SK-N-SH treated with all-trans-retinoic acid at 6 μM for 48 hours (cell line): ENCODE measurements at regions not wholly inside any gene's neighbourhood (a gene's known extent, or its start where the extent isn't known, plus 50 kb on each side); places are given as distances from the start of the nearest gene placed in this dataset.

Source experiments
- ATAC-seq: fragments of 200-7000 bp; cut with Tn5 transposase; 3 replicates; pipeline ENCODE4 v1.9.1; 2020; ENCODE audit warnings: mild to moderate bottlenecking, moderate library complexity
- ARNTL ChIP-seq: fragments of 450-650 bp; formaldehyde crosslinking; IDR thresholded peaks from 2 replicates; pipeline ENCODE4 v1.5.0; 2020; ENCODE audit warnings: low read depth, mild to moderate bottlenecking, moderate library complexity, borderline replicate concordance
- BACH2 ChIP-seq: fragments of 250-450 bp; sonication (Bioruptor Pico); IDR thresholded peaks from 2 replicates; pipeline ENCODE4 v1.9.0; 2021; ENCODE audit warnings: mild to moderate bottlenecking, borderline replicate concordance
- CREB5 ChIP-seq: fragments of 250-450 bp; sonication (Bioruptor Pico); IDR thresholded peaks from 2 replicates; pipeline ENCODE4 v1.5.1; 2020; ENCODE audit warnings: low read depth, mild to moderate bottlenecking, moderate library complexity
- CSDC2 ChIP-seq: fragments of 250-450 bp; sonication (Bioruptor Pico); IDR thresholded peaks from 2 replicates; pipeline ENCODE4 v1.5.0; 2020; ENCODE audit warnings: mild to moderate bottlenecking, moderate library complexity
- ESRRG ChIP-seq: fragments of 250-450 bp; sonication (Bioruptor Pico); IDR thresholded peaks from 2 replicates; pipeline ENCODE4 v1.6.1; 2021; ENCODE audit warnings: mild to moderate bottlenecking
- GLIS3 ChIP-seq: fragments of 250-450 bp; sonication (Bioruptor Pico); IDR thresholded peaks from 2 replicates; pipeline ENCODE4 v1.5.0; 2020; ENCODE audit warnings: mild to moderate bottlenecking, moderate library complexity
- ISL1 ChIP-seq: fragments of 250-450 bp; sonication (Bioruptor Pico); IDR thresholded peaks from 2 replicates; pipeline ENCODE4 v2.1.2; 2022; ENCODE audit warnings: mild to moderate bottlenecking, moderate library complexity
- OSR1 ChIP-seq: fragments of 250-450 bp; sonication (Bioruptor Pico); IDR thresholded peaks from 2 replicates; pipeline ENCODE4 v1.8.0; 2022; ENCODE audit warnings: moderate library complexity, mild to moderate bottlenecking, inconsistent platforms
- PATZ1 ChIP-seq: fragments of 250-450 bp; sonication (Bioruptor Pico); IDR thresholded peaks from 2 replicates; pipeline ENCODE4 v1.8.0; 2020; ENCODE audit warnings: mild to moderate bottlenecking, moderate library complexity, borderline replicate concordance
- TCF4 ChIP-seq: fragments of 250-450 bp; sonication (Bioruptor Pico); IDR thresholded peaks from 2 replicates; pipeline ENCODE4 v1.8.0; 2021; ENCODE audit warnings: mild to moderate bottlenecking, moderate library complexity, borderline replicate concordance
- TOX ChIP-seq: fragments of 250-450 bp; sonication (Bioruptor Pico); IDR thresholded peaks from 2 replicates; pipeline ENCODE4 v1.8.0; 2021; ENCODE audit warnings: mild to moderate bottlenecking, moderate library complexity, borderline replicate concordance
- ZC3H10 ChIP-seq: fragments of 250-450 bp; sonication (Bioruptor Pico); IDR thresholded peaks from 2 replicates; pipeline ENCODE4 v1.5.1; 2021; ENCODE audit warnings: mild to moderate bottlenecking, moderate library complexity
- ZFP3 ChIP-seq: fragments of 250-450 bp; sonication (Bioruptor Pico); IDR thresholded peaks from 2 replicates; pipeline ENCODE4 v1.5.0; 2020; ENCODE audit warnings: mild to moderate bottlenecking, moderate library complexity
- ZFP30 ChIP-seq: fragments of 450-650 bp; formaldehyde crosslinking; IDR thresholded peaks from 2 replicates; pipeline ENCODE4 v1.5.0; 2022; ENCODE audit warnings: mild to moderate bottlenecking, moderate library complexity
- ZNF565 ChIP-seq: fragments of 450-650 bp; formaldehyde crosslinking; conservative IDR thresholded peaks from 2 replicates; pipeline ENCODE4 v1.5.0; 2020; ENCODE audit warnings: low read depth, mild to moderate bottlenecking, moderate library complexity
- ZNF70 ChIP-seq: fragments of 450-650 bp; formaldehyde crosslinking; IDR thresholded peaks from 2 replicates; pipeline ENCODE4 v1.5.0; 2020; ENCODE audit warnings: mild to moderate bottlenecking, moderate library complexity
- ZNF8 ChIP-seq: fragments of 450-650 bp; formaldehyde crosslinking; IDR thresholded peaks from 2 replicates; pipeline ENCODE4 v1.5.0; 2020; ENCODE audit warnings: mild to moderate bottlenecking, moderate library complexity
- TF ChIP-seq, protein P1 (sequence below): fragments of 250-450 bp; sonication (Bioruptor Pico); IDR thresholded peaks from 2 replicates; pipeline ENCODE4 v1.8.0; 2021; ENCODE audit warnings: low read depth, mild to moderate bottlenecking, moderate library complexity, borderline replicate concordance
- TF ChIP-seq, protein P2 (sequence below): fragments of 250-450 bp; sonication (Bioruptor Pico); IDR thresholded peaks from 2 replicates; pipeline ENCODE4 v1.5.1; 2021; ENCODE audit warnings: mild to moderate bottlenecking, moderate library complexity
- TF ChIP-seq, protein P3 (sequence below): fragments of 250-450 bp; sonication (Bioruptor Pico); IDR thresholded peaks from 2 replicates; pipeline ENCODE4 v1.5.0; 2020; ENCODE audit warnings: mild to moderate bottlenecking, moderate library complexity

DNA sequence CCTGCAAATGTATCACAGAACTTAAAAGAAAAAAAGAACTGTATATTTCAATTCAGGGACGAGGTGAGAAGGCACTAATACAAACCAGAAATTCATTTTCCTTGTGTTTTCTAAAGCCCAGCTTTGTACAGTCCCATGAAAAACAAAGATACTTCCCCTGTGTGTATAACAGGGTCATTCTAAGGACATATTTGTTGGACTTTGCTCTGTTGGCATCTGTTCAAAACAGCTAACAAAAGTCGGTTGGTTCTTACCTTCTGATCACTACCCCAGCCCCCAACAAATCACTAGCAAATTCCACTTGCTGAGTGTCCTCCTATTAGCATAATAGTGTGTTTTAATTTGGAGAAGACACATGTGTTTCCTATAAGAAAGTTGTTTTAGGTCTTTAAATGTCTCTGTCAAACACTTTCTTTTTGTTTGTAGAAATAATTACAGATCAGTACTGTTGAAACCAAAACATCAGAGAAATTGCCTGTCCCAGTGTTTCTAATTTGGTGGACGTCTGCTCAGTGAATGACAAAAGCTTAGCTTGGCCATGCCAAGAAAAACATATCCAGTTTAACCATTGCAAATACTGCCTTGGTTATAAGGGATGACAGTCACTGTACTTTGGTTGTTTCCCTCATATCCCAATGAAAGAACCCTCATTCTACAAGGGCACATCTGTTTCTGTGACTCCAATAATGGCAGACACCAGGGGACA lies 480.5 kb downstream of the EBF1 start:
- no peak for ATAC-seq

GRCh38 chr5:158618256-158618655 lies 481.5 kb downstream of the EBF1 start:
- TF ChIP-seq ZC3H10 (no peak), TOX (CRISPR knock-in tag) (no peak), ARNTL (CRISPR knock-in tag) (no peak), PATZ1 (CRISPR knock-in tag) (no peak), ZNF8 (CRISPR knock-in tag) (no peak), OSR1 (CRISPR knock-in tag) (no peak), CSDC2 (CRISPR knock-in tag) (no peak), TCF4 (CRISPR knock-in tag) (no peak), ISL1 (CRISPR knock-in tag) (no peak)
- TF ChIP-seq, protein P1, sequence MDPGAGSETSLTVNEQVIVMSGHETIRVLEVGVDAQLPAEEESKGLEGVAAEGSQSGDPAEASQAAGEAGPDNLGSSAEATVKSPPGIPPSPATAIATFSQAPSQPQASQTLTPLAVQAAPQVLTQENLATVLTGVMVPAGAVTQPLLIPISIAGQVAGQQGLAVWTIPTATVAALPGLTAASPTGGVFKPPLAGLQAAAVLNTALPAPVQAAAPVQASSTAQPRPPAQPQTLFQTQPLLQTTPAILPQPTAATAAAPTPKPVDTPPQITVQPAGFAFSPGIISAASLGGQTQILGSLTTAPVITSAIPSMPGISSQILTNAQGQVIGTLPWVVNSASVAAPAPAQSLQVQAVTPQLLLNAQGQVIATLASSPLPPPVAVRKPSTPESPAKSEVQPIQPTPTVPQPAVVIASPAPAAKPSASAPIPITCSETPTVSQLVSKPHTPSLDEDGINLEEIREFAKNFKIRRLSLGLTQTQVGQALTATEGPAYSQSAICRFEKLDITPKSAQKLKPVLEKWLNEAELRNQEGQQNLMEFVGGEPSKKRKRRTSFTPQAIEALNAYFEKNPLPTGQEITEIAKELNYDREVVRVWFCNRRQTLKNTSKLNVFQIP (CRISPR knock-in tag), result no peak
- TF ChIP-seq, protein P2, sequence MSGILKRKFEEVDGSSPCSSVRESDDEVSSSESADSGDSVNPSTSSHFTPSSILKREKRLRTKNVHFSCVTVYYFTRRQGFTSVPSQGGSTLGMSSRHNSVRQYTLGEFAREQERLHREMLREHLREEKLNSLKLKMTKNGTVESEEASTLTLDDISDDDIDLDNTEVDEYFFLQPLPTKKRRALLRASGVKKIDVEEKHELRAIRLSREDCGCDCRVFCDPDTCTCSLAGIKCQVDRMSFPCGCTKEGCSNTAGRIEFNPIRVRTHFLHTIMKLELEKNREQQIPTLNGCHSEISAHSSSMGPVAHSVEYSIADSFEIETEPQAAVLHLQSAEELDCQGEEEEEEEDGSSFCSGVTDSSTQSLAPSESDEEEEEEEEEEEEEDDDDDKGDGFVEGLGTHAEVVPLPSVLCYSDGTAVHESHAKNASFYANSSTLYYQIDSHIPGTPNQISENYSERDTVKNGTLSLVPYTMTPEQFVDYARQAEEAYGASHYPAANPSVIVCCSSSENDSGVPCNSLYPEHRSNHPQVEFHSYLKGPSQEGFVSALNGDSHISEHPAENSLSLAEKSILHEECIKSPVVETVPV (CRISPR knock-in tag), result no peak
- ATAC-seq, result no peak

More for the DNA sequence above, 480.5 kb downstream of the EBF1 start:
- TF ChIP-seq TCF4 (CRISPR knock-in tag), result 0 out of 2 replicates have a peak, but pooled peaks have one; percentile 17
- TF ChIP-seq, protein P2 (CRISPR knock-in tag), result no peak

DNA sequence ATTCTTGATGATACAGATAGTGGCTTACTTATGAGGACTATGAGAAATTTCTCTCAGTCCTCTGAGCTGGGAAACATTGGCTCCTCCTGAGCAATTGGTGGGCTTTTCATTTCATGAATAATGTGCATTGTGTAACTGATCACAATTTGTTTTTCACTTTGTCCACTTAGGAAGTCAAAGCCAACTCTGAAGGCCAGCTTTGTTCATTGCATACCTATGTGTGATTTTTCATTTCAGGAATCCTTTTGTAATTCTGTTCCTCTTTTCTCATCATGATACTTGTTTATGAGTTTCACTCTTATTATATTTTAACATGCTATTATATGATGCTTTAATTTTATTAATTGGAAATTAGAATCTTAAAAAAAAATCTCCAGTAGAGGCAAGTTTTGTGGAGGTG lies 483.0 kb downstream of the EBF1 start:
- TF ChIP-seq ZNF8 (CRISPR knock-in tag), result no peak
- no peak for TF ChIP-seq BACH2 (CRISPR knock-in tag)
- TF ChIP-seq ARNTL (CRISPR knock-in tag), result no peak
- TF ChIP-seq ZFP30 (CRISPR knock-in tag), result no peak
- TF ChIP-seq ESRRG (CRISPR knock-in tag), result no peak
- no peak for TF ChIP-seq ISL1 (CRISPR knock-in tag)
- no peak for TF ChIP-seq ZNF70
- TF ChIP-seq TOX (CRISPR knock-in tag), result no peak
- no peak for TF ChIP-seq ZFP3
- TF ChIP-seq, protein P2 (CRISPR knock-in tag), result no peak
- TF ChIP-seq, all 23 proteins: peak for 0
- no peak for ATAC-seq

- ATAC-seq, result no peak
- TF ChIP-seq ZNF565 (CRISPR knock-in tag) (no peak), GLIS3 (CRISPR knock-in tag) (no peak), ARNTL (CRISPR knock-in tag) (no peak), ZNF8 (CRISPR knock-in tag) (no peak), TCF4 (CRISPR knock-in tag) (no peak), TOX (CRISPR knock-in tag) (no peak), ZC3H10 (no peak), ZNF70 (no peak), BACH2 (CRISPR knock-in tag) (no peak), CREB5 (no peak)
- TF ChIP-seq, protein P3, sequence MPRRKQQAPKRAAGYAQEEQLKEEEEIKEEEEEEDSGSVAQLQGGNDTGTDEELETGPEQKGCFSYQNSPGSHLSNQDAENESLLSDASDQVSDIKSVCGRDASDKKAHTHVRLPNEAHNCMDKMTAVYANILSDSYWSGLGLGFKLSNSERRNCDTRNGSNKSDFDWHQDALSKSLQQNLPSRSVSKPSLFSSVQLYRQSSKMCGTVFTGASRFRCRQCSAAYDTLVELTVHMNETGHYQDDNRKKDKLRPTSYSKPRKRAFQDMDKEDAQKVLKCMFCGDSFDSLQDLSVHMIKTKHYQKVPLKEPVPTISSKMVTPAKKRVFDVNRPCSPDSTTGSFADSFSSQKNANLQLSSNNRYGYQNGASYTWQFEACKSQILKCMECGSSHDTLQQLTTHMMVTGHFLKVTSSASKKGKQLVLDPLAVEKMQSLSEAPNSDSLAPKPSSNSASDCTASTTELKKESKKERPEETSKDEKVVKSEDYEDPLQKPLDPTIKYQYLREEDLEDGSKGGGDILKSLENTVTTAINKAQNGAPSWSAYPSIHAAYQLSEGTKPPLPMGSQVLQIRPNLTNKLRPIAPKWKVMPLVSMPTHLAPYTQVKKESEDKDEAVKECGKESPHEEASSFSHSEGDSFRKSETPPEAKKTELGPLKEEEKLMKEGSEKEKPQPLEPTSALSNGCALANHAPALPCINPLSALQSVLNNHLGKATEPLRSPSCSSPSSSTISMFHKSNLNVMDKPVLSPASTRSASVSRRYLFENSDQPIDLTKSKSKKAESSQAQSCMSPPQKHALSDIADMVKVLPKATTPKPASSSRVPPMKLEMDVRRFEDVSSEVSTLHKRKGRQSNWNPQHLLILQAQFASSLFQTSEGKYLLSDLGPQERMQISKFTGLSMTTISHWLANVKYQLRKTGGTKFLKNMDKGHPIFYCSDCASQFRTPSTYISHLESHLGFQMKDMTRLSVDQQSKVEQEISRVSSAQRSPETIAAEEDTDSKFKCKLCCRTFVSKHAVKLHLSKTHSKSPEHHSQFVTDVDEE, result no peak
- TF ChIP-seq, protein P2 (CRISPR knock-in tag), result no peak
- TF ChIP-seq, all 23 proteins: peak for 0
Measured at GRCh38 chr5:158614951-158615350, 484.8 kb downstream of the EBF1 start.
